ENCODE measurements at regions not wholly inside any gene's neighbourhood (a gene's known extent, or its start where the extent isn't known, plus 50 kb on each side); places are given as distances from the start of the nearest gene placed in this dataset.
"Not testable (repeated sequence)": the region's sequence is repeated elsewhere in the genome, so short reads cannot be mapped to it uniquely, and the experiment has no call there.

DNA sequence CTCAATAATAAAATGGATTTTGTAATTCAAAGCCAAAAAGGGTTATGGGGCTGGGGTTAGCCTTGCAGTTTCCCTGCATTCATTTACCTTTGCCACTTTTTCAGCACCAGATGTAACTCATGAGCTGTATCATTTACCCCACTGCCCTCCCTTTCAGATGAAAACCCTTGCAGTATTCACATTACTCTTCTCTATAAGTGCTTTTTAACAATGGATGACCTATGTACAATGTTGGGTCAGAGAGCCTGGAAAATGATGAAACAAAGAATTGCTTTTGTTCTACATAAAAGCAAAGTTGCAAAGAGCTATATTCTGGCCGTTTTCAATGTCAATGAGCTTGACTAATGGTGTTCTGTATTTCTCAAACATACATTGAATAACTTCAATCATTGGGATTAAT lies 189.7 kb downstream of the TMEM26 start:
- no peak for DNase-seq
- 62 to 69% (median 65%) methylated on average over 1 of the region's 1 CpG for WGBS, 4 donors
- intact Hi-C loops (cut with DNase I) = no loop called here
- Histone ChIP-seq H3K27me3 (no peaks in the 10 kb centered on the region), H3K27ac (no peak overlapping the region), H3K36me3 (replicated peaks in 1 of 2) (no peaks in the 10 kb centered on the region), H3K4me1 (replicated peaks in 1 of 2) (no peaks in the 10 kb centered on the region), H3K9me3 (replicated peaks in 1 of 3) (no peaks in the 10 kb centered on the region), H3K4me3 (no peak overlapping the region)
- no peak for TF ChIP-seq POLR2A (IDR thresholded peaks at IDR 0.05)
- TF ChIP-seq, protein P1, sequence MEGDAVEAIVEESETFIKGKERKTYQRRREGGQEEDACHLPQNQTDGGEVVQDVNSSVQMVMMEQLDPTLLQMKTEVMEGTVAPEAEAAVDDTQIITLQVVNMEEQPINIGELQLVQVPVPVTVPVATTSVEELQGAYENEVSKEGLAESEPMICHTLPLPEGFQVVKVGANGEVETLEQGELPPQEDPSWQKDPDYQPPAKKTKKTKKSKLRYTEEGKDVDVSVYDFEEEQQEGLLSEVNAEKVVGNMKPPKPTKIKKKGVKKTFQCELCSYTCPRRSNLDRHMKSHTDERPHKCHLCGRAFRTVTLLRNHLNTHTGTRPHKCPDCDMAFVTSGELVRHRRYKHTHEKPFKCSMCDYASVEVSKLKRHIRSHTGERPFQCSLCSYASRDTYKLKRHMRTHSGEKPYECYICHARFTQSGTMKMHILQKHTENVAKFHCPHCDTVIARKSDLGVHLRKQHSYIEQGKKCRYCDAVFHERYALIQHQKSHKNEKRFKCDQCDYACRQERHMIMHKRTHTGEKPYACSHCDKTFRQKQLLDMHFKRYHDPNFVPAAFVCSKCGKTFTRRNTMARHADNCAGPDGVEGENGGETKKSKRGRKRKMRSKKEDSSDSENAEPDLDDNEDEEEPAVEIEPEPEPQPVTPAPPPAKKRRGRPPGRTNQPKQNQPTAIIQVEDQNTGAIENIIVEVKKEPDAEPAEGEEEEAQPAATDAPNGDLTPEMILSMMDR (IDR thresholded peaks at IDR 0.05) = no peak

DNA sequence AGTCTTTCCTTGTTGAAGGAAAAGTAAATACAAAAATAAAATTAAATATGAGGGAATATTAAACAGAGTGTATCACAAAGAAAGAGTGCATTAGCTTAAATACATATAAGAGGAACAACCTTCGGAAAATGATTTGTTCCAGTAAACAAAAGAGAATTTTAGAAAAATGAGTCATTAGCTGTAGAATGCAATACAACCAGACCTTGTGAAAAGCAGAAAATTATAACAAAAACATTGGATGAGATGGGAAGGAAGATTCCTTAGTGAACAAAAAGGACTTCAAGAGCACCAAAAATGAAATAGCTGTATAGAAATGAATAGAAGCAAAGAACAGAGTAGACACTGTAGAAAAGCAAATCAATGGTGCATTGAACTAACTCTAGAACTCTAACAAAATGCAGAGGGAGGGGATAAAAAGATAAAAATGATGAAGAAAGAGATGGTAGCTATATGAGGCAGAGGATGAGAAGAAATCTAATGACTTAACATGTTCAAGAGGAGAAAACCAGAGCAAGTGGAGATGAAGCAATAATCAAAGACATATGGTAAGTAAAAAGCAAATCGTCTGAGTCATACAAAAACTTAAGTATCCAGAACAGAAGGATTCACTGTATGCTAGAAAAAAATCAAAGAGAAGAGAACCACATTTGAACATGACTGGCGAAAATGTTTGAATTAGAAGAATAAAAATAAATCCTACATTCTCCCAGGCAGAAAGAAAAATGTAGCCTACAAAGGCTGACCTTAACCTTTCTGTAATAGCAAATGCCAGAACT lies 190.5 kb downstream of the TMEM26 start:
- Histone ChIP-seq H3K27me3 (no peaks in the 10 kb centered on the region), H3K27ac (no peak overlapping the region), H3K36me3 (replicated peaks in 1 of 2) (no peaks in the 10 kb centered on the region), H3K4me1 (replicated peaks in 1 of 2) (no peaks in the 10 kb centered on the region), H3K4me3 (no peak overlapping the region), H3K9me3 (replicated peaks in 1 of 3) (no peaks in the 10 kb centered on the region)
- no peak for DNase-seq
- intact Hi-C loops (cut with DNase I) = no loop called here
- TF ChIP-seq POLR2A (IDR thresholded peaks at IDR 0.05) = no peak
- TF ChIP-seq, protein P1 (IDR thresholded peaks at IDR 0.05) = no peak
- 58 to 71% (median 67%) methylated on average over 3 of the region's 3 CpGs for WGBS, 4 donors

DNA sequence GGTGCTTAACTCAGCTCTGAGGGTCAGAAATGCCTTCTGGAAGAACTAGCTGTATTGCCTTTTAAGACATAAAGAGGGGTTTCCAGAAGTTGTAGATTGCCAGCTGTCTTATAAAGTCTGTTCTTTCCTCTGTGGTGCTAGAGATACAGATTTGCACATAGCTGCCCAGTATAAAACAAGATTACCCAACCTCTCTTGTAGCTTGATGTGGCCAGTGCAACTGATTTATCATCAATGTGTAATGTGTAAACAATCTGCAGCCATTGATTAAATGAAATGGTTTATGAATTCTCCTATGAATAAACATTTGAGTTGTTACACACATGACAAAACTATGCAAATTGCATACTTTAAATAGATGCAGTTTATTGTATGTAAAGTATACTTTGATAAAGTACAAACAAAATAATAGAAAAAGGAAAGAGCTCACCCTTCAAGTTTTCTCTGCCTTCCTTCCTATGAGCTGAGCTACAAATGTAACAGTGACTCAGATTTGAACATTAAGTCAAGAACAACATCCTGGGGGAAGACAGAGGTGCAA lies 195.2 kb downstream of the TMEM26 start:
- no peak for TF ChIP-seq POLR2A (IDR thresholded peaks at IDR 0.05)
- TF ChIP-seq, protein P1 (IDR thresholded peaks at IDR 0.05) = no peak

DNA sequence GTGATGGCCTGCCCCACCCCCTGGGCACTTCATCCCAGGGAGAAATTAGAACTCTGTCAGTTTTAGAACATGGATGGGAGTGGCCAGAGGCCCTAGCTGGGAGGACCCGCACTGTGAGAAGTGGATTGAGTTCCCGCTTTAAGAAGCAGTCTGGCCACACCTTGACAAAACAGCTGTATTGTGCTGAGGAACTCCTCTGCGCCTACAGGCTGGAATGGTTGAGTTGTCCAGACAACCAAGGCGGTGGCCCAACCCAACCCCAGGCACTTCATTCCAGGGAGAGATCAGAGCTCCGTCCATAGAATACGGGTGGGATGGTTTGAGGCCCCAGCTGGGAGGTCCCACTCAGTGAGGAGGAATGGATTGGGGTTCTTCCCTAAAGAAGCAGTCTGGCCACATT lies 196.0 kb downstream of the TMEM26 start:
- intact Hi-C loops (cut with DNase I) = no loop called here
- TF ChIP-seq, protein P1 (IDR thresholded peaks at IDR 0.05) = no peak
- TF ChIP-seq POLR2A (IDR thresholded peaks at IDR 0.05) = no peak
- 79 to 96% (median 92%) methylated on average over 4 to 6 of the region's 6 CpGs for WGBS, 4 donors

More for the DNA sequence above, 195.2 kb downstream of the TMEM26 start:
- DNase-seq = no peak
- Histone ChIP-seq H3K9me3 (replicated peaks in 1 of 3) (peaks cover 0 to 4% (median 0%) of the 10 kb centered on the region in 3 donors), H3K36me3 (replicated peaks in 1 of 2) (no peaks in the 10 kb centered on the region), H3K27me3 (no peaks in the 10 kb centered on the region), H3K4me1 (replicated peaks in 1 of 2) (no peaks in the 10 kb centered on the region), H3K27ac (no peak overlapping the region), H3K4me3 (no peak overlapping the region)
- intact Hi-C loops (cut with DNase I) = no loop called here

DNA sequence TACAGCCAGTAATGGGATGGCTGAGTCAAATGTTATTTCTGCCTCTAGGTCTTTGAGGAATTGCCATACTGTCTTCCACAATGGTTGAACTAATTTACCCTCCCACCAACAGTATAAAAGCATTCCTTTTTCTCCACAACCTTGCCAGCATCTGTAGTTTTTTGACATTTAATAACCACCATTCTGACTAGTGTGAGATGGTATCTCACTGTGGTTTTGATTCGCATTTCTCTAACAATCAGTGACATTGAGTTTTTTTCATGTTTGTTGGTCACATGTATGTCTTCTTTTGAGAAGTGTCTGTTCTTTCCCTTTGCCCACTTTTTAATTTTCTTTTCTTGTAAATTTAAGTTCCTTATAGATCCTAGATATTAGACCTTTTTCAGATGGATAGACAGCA lies 200.9 kb downstream of the TMEM26 start:
- H3K36me3 ChIP-seq (replicated peaks in 1 of 2); intact Hi-C loops (cut with DNase I); H3K4me1 ChIP-seq (replicated peaks in 1 of 2); H3K27me3 ChIP-seq; DNase-seq; H3K27ac ChIP-seq; H3K9me3 ChIP-seq (replicated peaks in 1 of 3); H3K4me3 ChIP-seq: not testable (repeated sequence)
- 65 to 83% (median 72%) methylated on average over 1 of the region's 1 CpG for WGBS, 4 donors

More for the DNA sequence above, 196.0 kb downstream of the TMEM26 start:
- Histone ChIP-seq H3K4me3 (no peak overlapping the region), H3K27ac (no peak overlapping the region), H3K4me1 (replicated peaks in 1 of 2) (no peaks in the 10 kb centered on the region), H3K36me3 (replicated peaks in 1 of 2) (no peaks in the 10 kb centered on the region), H3K9me3 (replicated peaks in 1 of 3) (peaks cover 0 to 4% (median 0%) of the 10 kb centered on the region in 3 donors), H3K27me3 (no peaks in the 10 kb centered on the region)
- DNase-seq = no peak
